ENCODE measurements at regions not wholly inside any gene's neighbourhood (a gene's known extent, or its start where the extent isn't known, plus 50 kb on each side); places are given as distances from the start of the nearest gene placed in this dataset.
"Not testable (repeated sequence)": the region's sequence is repeated elsewhere in the genome, so short reads cannot be mapped to it uniquely, and the experiment has no call there.

DNA sequence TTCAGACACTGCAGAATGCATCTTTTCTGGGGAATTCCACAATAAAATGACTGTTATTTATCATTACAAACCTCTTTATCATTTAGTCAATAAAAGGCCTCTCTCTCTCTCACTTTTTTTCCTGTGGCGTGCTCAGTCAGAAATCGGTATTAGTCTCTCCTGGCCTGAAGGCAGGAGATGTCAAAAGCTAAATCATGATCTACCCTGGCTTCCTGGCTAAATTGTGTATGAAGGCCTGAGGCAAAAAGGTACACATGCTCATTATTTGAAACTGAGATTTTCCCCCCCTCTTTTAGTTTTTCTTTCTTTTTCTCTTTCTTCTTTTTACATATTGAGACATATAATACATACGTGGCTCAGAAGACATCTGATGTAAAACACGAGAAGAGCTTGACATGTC, 375.0 kb upstream of the SLC35B3 start:
- no peaks in the 10 kb centered on the region for H3K4me1 ChIP-seq
- intact Hi-C loops (cut with DNase I) = no loop called here
- no peaks in the 10 kb centered on the region for H3K27me3 ChIP-seq
- no peak overlapping the region for H3K4me3 ChIP-seq
- H3K27ac ChIP-seq = no peak overlapping the region
- no peaks in the 10 kb centered on the region for H3K9me3 ChIP-seq
- TF ChIP-seq POLR2A (IDR thresholded peaks at IDR 0.05) (no peak), POLR2AphosphoS5 (IDR thresholded peaks at IDR 0.05; ENCODE audit: insufficient read depth in 1 of 2, low read depth in 1 of 2) (no peak)
- TF ChIP-seq, protein P1, sequence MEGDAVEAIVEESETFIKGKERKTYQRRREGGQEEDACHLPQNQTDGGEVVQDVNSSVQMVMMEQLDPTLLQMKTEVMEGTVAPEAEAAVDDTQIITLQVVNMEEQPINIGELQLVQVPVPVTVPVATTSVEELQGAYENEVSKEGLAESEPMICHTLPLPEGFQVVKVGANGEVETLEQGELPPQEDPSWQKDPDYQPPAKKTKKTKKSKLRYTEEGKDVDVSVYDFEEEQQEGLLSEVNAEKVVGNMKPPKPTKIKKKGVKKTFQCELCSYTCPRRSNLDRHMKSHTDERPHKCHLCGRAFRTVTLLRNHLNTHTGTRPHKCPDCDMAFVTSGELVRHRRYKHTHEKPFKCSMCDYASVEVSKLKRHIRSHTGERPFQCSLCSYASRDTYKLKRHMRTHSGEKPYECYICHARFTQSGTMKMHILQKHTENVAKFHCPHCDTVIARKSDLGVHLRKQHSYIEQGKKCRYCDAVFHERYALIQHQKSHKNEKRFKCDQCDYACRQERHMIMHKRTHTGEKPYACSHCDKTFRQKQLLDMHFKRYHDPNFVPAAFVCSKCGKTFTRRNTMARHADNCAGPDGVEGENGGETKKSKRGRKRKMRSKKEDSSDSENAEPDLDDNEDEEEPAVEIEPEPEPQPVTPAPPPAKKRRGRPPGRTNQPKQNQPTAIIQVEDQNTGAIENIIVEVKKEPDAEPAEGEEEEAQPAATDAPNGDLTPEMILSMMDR (IDR thresholded peaks at IDR 0.05) = no peak
- no peak for DNase-seq (ENCODE audit: extremely low spot score in 2 of 2)
- H3K36me3 ChIP-seq = no peaks in the 10 kb centered on the region

- intact Hi-C loops (cut with DNase I) = no loop called here
- DNase-seq (ENCODE audit: extremely low spot score in 2 of 2) = no peak
Observed at GRCh38 chr6:8809662-8810061, 374.3 kb upstream of the SLC35B3 start.

GRCh38 chr6:8803181-8803760, 367.9 kb upstream of the SLC35B3 start:
- no peaks in the 10 kb centered on the region for H3K4me1 ChIP-seq
- H3K36me3 ChIP-seq = no peaks in the 10 kb centered on the region
- H3K9me3 ChIP-seq = no peaks in the 10 kb centered on the region
- H3K4me3 ChIP-seq = no peak overlapping the region
- intact Hi-C loops (cut with DNase I) = no loop called here
- DNase-seq (ENCODE audit: extremely low spot score in 2 of 2) = no peak
- no peak overlapping the region for H3K27ac ChIP-seq
- no peaks in the 10 kb centered on the region for H3K27me3 ChIP-seq
- no peak for TF ChIP-seq POLR2A (IDR thresholded peaks at IDR 0.05)
- no peak for TF ChIP-seq POLR2AphosphoS5 (IDR thresholded peaks at IDR 0.05; ENCODE audit: insufficient read depth in 1 of 2, low read depth in 1 of 2)
- TF ChIP-seq, protein P1 (IDR thresholded peaks at IDR 0.05) = no peak

More at GRCh38 chr6:8809662-8810061, 374.3 kb upstream of the SLC35B3 start:
- Histone ChIP-seq H3K9me3 (no peaks in the 10 kb centered on the region), H3K36me3 (no peaks in the 10 kb centered on the region), H3K4me3 (no peak overlapping the region), H3K4me1 (no peaks in the 10 kb centered on the region), H3K27me3 (no peaks in the 10 kb centered on the region), H3K27ac (no peak overlapping the region)
- TF ChIP-seq POLR2A (IDR thresholded peaks at IDR 0.05) = no peak
- TF ChIP-seq, protein P1 (IDR thresholded peaks at IDR 0.05) = no peak
- no peak for TF ChIP-seq POLR2AphosphoS5 (IDR thresholded peaks at IDR 0.05; ENCODE audit: insufficient read depth in 1 of 2, low read depth in 1 of 2)

GRCh38 chr6:8802397-8802796, 367.1 kb upstream of the SLC35B3 start:
- intact Hi-C loops (cut with DNase I); DNase-seq (ENCODE audit: extremely low spot score in 2 of 2); H3K9me3 ChIP-seq; H3K4me3 ChIP-seq; H3K27me3 ChIP-seq; H3K27ac ChIP-seq; H3K36me3 ChIP-seq; H3K4me1 ChIP-seq: not testable (repeated sequence)

DNA sequence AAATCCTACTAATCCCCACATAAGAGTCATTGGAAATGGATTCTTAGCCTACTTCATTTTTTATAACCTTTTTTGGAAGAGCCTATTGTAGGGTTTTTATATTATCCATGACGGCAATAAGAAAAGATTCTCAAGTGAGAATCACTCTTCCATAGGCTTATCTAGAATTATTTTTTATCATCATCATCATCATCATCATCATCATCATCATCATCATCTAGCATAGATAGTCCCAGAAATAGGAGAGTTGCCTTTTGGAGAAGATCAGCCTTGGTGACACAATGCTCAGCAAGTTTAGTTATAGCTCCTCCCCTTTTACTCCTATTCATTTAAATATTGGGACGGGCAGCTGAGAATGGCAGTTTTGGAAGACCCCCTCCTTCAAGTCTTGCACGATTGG, 359.1 kb upstream of the SLC35B3 start:
- no peak for TF ChIP-seq POLR2AphosphoS5 (IDR thresholded peaks at IDR 0.05; ENCODE audit: insufficient read depth in 1 of 2, low read depth in 1 of 2)
- TF ChIP-seq, protein P1 (IDR thresholded peaks at IDR 0.05) = no peak
- TF ChIP-seq POLR2A (IDR thresholded peaks at IDR 0.05) = no peak
- Histone ChIP-seq H3K4me1 (no peaks in the 10 kb centered on the region), H3K27me3 (no peaks in the 10 kb centered on the region), H3K4me3 (no peak overlapping the region), H3K9me3 (no peaks in the 10 kb centered on the region), H3K36me3 (no peaks in the 10 kb centered on the region), H3K27ac (no peak overlapping the region)
- DNase-seq (ENCODE audit: extremely low spot score in 2 of 2) = no peak
- intact Hi-C loops (cut with DNase I) = no loop called here

All from vagina (tissue), 2 donors.